Kidney capillary endothelial cell (primary cell): ENCODE measurements at regions not wholly inside any gene's neighbourhood (a gene's known extent, or its start where the extent isn't known, plus 50 kb on each side); places are given as distances from the start of the nearest gene placed in this dataset.
"Not testable (repeated sequence)": the region's sequence is repeated elsewhere in the genome, so short reads cannot be mapped to it uniquely, and the experiment has no call there.

Source experiments
- DNase-seq: peaks from one replicate; pipeline ENCODE4 v3.0.0-alpha.2; 2018; ENCODE audit warnings: low spot score

- not testable (repeated sequence) for DNase-seq
Measured at GRCh38 chr16:29199626-29200025, 206.9 kb downstream of the NPIPB11 start.

- no peak for DNase-seq
Measured at GRCh38 chr16:29198731-29199521, 207.6 kb downstream of the NPIPB11 start.

GRCh38 chr16:29198231-29198630 is 208.3 kb downstream of the NPIPB11 start:
- DNase-seq, result no peak

- not testable (repeated sequence) for DNase-seq
Measured at GRCh38 chr16:29197494-29198100, 208.9 kb downstream of the NPIPB11 start.

- not testable (repeated sequence) for DNase-seq
Measured at GRCh38 chr16:29196746-29197145, 209.8 kb downstream of the NPIPB11 start.

- not testable (repeated sequence) for DNase-seq
Measured at GRCh38 chr16:29195116-29195872, 210.4 kb downstream of the LAT start.

- DNase-seq, result not testable (repeated sequence)
Measured at GRCh38 chr16:29194185-29194844, 209.5 kb downstream of the LAT start.

GRCh38 chr16:29193634-29194033 is 208.8 kb downstream of the LAT start:
- DNase-seq, result not testable (repeated sequence)

GRCh38 chr16:29193248-29193574 is 208.4 kb downstream of the LAT start:
- not testable (repeated sequence) for DNase-seq

- DNase-seq, result no peak
Measured at GRCh38 chr16:29192329-29193247, 207.7 kb downstream of the LAT start.

- DNase-seq, result not testable (repeated sequence)
Measured at GRCh38 chr16:29191636-29192180, 206.9 kb downstream of the LAT start.

GRCh38 chr16:29190553-29191431 is 205.9 kb downstream of the LAT start:
- not testable (repeated sequence) for DNase-seq

- DNase-seq, result not testable (repeated sequence)
Measured at GRCh38 chr16:29188806-29189205, 204.0 kb downstream of the LAT start.

GRCh38 chr16:29186306-29187220 is 201.7 kb downstream of the LAT start:
- DNase-seq, result not testable (repeated sequence)

GRCh38 chr16:29185872-29186271 is 201.0 kb downstream of the LAT start:
- not testable (repeated sequence) for DNase-seq

GRCh38 chr16:29184738-29185438 is 200.0 kb downstream of the LAT start:
- not testable (repeated sequence) for DNase-seq

- not testable (repeated sequence) for DNase-seq
Measured at GRCh38 chr16:29182940-29183868, 198.4 kb downstream of the LAT start.
